ENCODE measurements at regions not wholly inside any gene's neighbourhood (a gene's known extent, or its start where the extent isn't known, plus 50 kb on each side); places are given as distances from the start of the nearest gene placed in this dataset.

DNA sequence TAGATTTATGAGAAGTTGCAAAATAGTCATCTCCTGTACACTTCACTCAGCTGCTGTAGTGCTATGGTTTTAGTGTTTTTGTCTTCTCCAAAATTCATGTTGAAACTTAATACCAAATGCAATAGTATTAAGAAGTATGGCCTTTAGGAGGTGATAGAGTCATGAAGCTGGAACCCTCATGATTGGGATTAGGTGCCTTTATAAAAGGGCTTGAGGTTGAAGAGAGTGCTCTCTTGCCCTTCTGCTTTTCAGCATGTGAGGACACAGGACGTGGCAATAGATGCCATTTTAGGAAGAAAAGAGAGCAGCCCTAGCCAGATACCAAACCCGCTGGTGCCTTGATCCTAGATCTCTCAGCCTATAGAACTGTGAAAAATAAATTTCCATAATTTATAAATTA, 87.6 kb downstream of the CTH start:
- TF ChIP-seq POLR2A (IDR thresholded peaks at IDR 0.05) (no peak), CTCF (IDR thresholded peaks at IDR 0.05) (no peak)
